Gastrocnemius medialis (tissue), 4 donors: ENCODE measurements at regions not wholly inside any gene's neighbourhood (a gene's known extent, or its start where the extent isn't known, plus 50 kb on each side); places are given as distances from the start of the nearest gene placed in this dataset.
"Not testable (repeated sequence)": the region's sequence is repeated elsewhere in the genome, so short reads cannot be mapped to it uniquely, and the experiment has no call there.

Experiments
- ATAC-seq, 2 donors: fragments of 150-250 bp; one replicate each; pipeline ENCODE4 v1.9.1; 2016
- DNase-seq, 2 donors: peaks; one replicate each; pipeline ENCODE4 v3.0.0-alpha.2; 2019
- H3K27ac ChIP-seq, 4 donors: fragments of 200-600 bp; sonication (generic); 1 replicate in 1 of 4; 2 replicates in 3 of 4; pipeline ENCODE4 v1.5.1; 2016 to 2018; ENCODE audit warnings: mild to moderate bottlenecking in 2 of 4, moderate library complexity in 1 of 4
- H3K27me3 ChIP-seq, 3 donors: fragments of 200-600 bp; sonication (generic) in 2 of 3; 1 replicate in 1 of 3; 2 replicates in 2 of 3; pipeline versions ENCODE4 v1.5.1 to v1.6.0; 2016 to 2019; ENCODE audit warnings: mild to moderate bottlenecking in 1 of 3, moderate library complexity in 1 of 3
- H3K36me3 ChIP-seq, 2 donors: fragments of 200-600 bp; sonication (generic) in 1 of 2; one replicate each; pipeline ENCODE4 v1.5.1; 2017 to 2018
- H3K4me1 ChIP-seq, 2 donors: fragments of 200-600 bp; sonication (generic) in 1 of 2; one replicate each; pipeline ENCODE4 v1.5.1; 2016 to 2017; ENCODE audit warnings: mild to moderate bottlenecking in 2 of 2
- H3K4me3 ChIP-seq, 4 donors: fragments of 200-600 bp; sonication (generic) in 3 of 4; 1 replicate in 1 of 4; 2 replicates in 3 of 4; pipeline ENCODE4 v1.5.1; 2016 to 2019; ENCODE audit warnings: mild to moderate bottlenecking in 2 of 4
- H3K9me3 ChIP-seq, 3 donors: fragments of 200-600 bp; sonication (generic) in 2 of 3; 1 replicate in 1 of 3; 2 replicates in 2 of 3; pipeline ENCODE4 v1.5.1; 2016 to 2019
- CTCF ChIP-seq, 5 experiments: fragments of 450-650 bp in 3 of 5; fragments of 200-600 bp in 2 of 5; sonication (generic) in 2 of 5; IDR thresholded peaks in 4 of 5; conservative IDR thresholded peaks in 1 of 5; 1 replicate in 4 of 5; 2 replicates in 1 of 5; pipeline ENCODE4 v1.5.1; 2016 to 2019; ENCODE audit warnings: antibody characterized with exemption in 5 of 5, mild to moderate bottlenecking in 3 of 5, moderate library complexity in 3 of 5
- POLR2A ChIP-seq, 2 donors: fragments of 450-650 bp; IDR thresholded peaks; one replicate each; pipeline ENCODE4 v1.6.1; 2017; ENCODE audit warnings: antibody characterized with exemption in 2 of 2, mild to moderate bottlenecking in 2 of 2, moderate library complexity in 2 of 2
- in situ Hi-C, 4 donors: fragments of 200-750 bp; cut with MboI; loops; one replicate each; pipeline versions ENCODE4 v1.15.0 to v1.8.0; 2017; ENCODE audit warnings: low sequenced_read_pairs in 4 of 4
- intact Hi-C: fragments of 100-400 bp; cut with DNase I; formaldehyde crosslinking; loops from one replicate; pipeline ENCODE4 v1.15.1; 2023; ENCODE audit warnings: low total_unique reads

- no peak for ATAC-seq
- intact Hi-C loops = no loop called here
These were observed 257.4 kb downstream of the IKZF2 start for GRCh38 chr2:212894026-212894425.

GRCh38 chr2:212893216-212893615 is 258.2 kb downstream of the IKZF2 start:
- H3K36me3 ChIP-seq = no peaks in the 10 kb centered on the region
- H3K4me3 ChIP-seq = peak overlapping the region in 2 of 4 donors; percentile 16 to 26
- H3K9me3 ChIP-seq = no peaks in the 10 kb centered on the region
- no peak overlapping the region for H3K27ac ChIP-seq
- no peak for ATAC-seq
- peaks cover 0 to 11% of the 10 kb centered on the region in 2 donors for H3K4me1 ChIP-seq
- no peak for DNase-seq
- H3K27me3 ChIP-seq = no peaks in the 10 kb centered on the region
- in situ Hi-C loops (no loop called here), intact Hi-C loops (loop anchor here (2.0 kb wide), 1 partner anchor 116 kb away; no protein-coding TSS in a partner anchor)
- TF ChIP-seq CTCF (IDR thresholded peaks at IDR 0.05 in 4 of 5, conservative IDR thresholded peaks at IDR 0.05 in 1 of 5) (no peak), POLR2A (IDR thresholded peaks at IDR 0.05) (no peak)

More at GRCh38 chr2:212894026-212894425, 257.4 kb downstream of the IKZF2 start:
- H3K27ac ChIP-seq = no peak overlapping the region
- no peak overlapping the region for H3K4me3 ChIP-seq
- no peak for DNase-seq
- no peaks in the 10 kb centered on the region for H3K36me3 ChIP-seq
- in situ Hi-C loops = no loop called here
- TF ChIP-seq POLR2A (IDR thresholded peaks at IDR 0.05) = no peak
- H3K9me3 ChIP-seq = no peaks in the 10 kb centered on the region
- peaks cover 0 to 11% of the 10 kb centered on the region in 2 donors for H3K4me1 ChIP-seq
- H3K27me3 ChIP-seq = no peaks in the 10 kb centered on the region

- DNase-seq (no peak), ATAC-seq (no peak)
- no peaks in the 10 kb centered on the region for H3K36me3 ChIP-seq
- no peak overlapping the region for H3K4me3 ChIP-seq
- H3K4me1 ChIP-seq = peaks cover 0 to 11% of the 10 kb centered on the region in 2 donors
- TF ChIP-seq CTCF (IDR thresholded peaks at IDR 0.05 in 4 of 5, conservative IDR thresholded peaks at IDR 0.05 in 1 of 5) = no peak
- no peak for TF ChIP-seq POLR2A (IDR thresholded peaks at IDR 0.05)
- in situ Hi-C loops = no loop called here
- H3K27me3 ChIP-seq = no peaks in the 10 kb centered on the region
- H3K9me3 ChIP-seq = no peaks in the 10 kb centered on the region
- intact Hi-C loops = loop anchor here (2.0 kb wide), 1 partner anchor 115 kb away; no protein-coding TSS in a partner anchor
- no peak overlapping the region for H3K27ac ChIP-seq
These were observed 259.2 kb downstream of the IKZF2 start for GRCh38 chr2:212892193-212892592.

- intact Hi-C loops = no loop called here
- DNase-seq = no peak
- H3K27me3 ChIP-seq = no peaks in the 10 kb centered on the region
- no peaks in the 10 kb centered on the region for H3K36me3 ChIP-seq
- H3K4me1 ChIP-seq = peaks cover 0 to 11% of the 10 kb centered on the region in 2 donors
- TF ChIP-seq CTCF (IDR thresholded peaks at IDR 0.05 in 4 of 5, conservative IDR thresholded peaks at IDR 0.05 in 1 of 5) = no peak
- TF ChIP-seq POLR2A (IDR thresholded peaks at IDR 0.05) = no peak
- ATAC-seq = no peak
- H3K9me3 ChIP-seq = no peaks in the 10 kb centered on the region
- in situ Hi-C loops = no loop called here
- H3K4me3 ChIP-seq = no peak overlapping the region
- no peak overlapping the region for H3K27ac ChIP-seq
These were observed 259.8 kb downstream of the IKZF2 start for GRCh38 chr2:212891580-212891979.

- Histone ChIP-seq H3K4me1 (no peaks in the 10 kb centered on the region), H3K27me3 (no peaks in the 10 kb centered on the region), H3K36me3 (no peaks in the 10 kb centered on the region), H3K27ac (no peak overlapping the region), H3K4me3 (no peak overlapping the region), H3K9me3 (no peaks in the 10 kb centered on the region)
- intact Hi-C loops = no loop called here
- no peak for TF ChIP-seq CTCF (IDR thresholded peaks at IDR 0.05 in 4 of 5, conservative IDR thresholded peaks at IDR 0.05 in 1 of 5)
- TF ChIP-seq POLR2A (IDR thresholded peaks at IDR 0.05) = no peak
- in situ Hi-C loops = no loop called here
- no peak for ATAC-seq
- DNase-seq = no peak
These were observed 268.8 kb downstream of the IKZF2 start for GRCh38 chr2:212882626-212883025.

- in situ Hi-C loops, H3K4me1 ChIP-seq, H3K9me3 ChIP-seq, ATAC-seq, H3K4me3 ChIP-seq, H3K27ac ChIP-seq, H3K36me3 ChIP-seq, H3K27me3 ChIP-seq, DNase-seq, intact Hi-C loops: not testable (repeated sequence)
These were observed 274.9 kb downstream of the IKZF2 start for GRCh38 chr2:212876556-212876955.

GRCh38 chr2:212875950-212876349 is 275.5 kb downstream of the IKZF2 start:
- H3K36me3 ChIP-seq, intact Hi-C loops, H3K9me3 ChIP-seq, H3K27ac ChIP-seq, in situ Hi-C loops, DNase-seq, H3K4me3 ChIP-seq, ATAC-seq, H3K27me3 ChIP-seq, H3K4me1 ChIP-seq: not testable (repeated sequence)
